ENCODE measurements at regions not wholly inside any gene's neighbourhood (a gene's known extent, or its start where the extent isn't known, plus 50 kb on each side); places are given as distances from the start of the nearest gene placed in this dataset.
A peak's percentile ranks its signal among the peaks of the same experiment; 100 is the strongest.

GRCh38 chr2:217262911-217263310, 403.0 kb upstream of the TNP1 start:
- no peak overlapping the region for H3K27ac ChIP-seq
- H3K9me3 ChIP-seq (ENCODE audit: low read depth): no peaks in the 10 kb centered on the region
- TF ChIP-seq CTCF (IDR thresholded peaks at IDR 0.05; ENCODE audit: low read depth, low read length): no peak
- no peak overlapping the region for H3K4me3 ChIP-seq
- H3K36me3 ChIP-seq: no peaks in the 10 kb centered on the region
- H3K27me3 ChIP-seq: peaks cover 50% of the 10 kb centered on the region
- H3K4me1 ChIP-seq (ENCODE audit: low read depth): peaks cover 6% of the 10 kb centered on the region
- no peak for DNase-seq (ENCODE audit: low read depth in 1 of 2, low spot score in 1 of 2)

- TF ChIP-seq CTCF (IDR thresholded peaks at IDR 0.05; ENCODE audit: low read depth, low read length): no peak
- Histone ChIP-seq H3K27ac (no peak overlapping the region), H3K9me3 (ENCODE audit: low read depth) (no peaks in the 10 kb centered on the region), H3K27me3 (peaks cover 50% of the 10 kb centered on the region), H3K4me1 (ENCODE audit: low read depth) (peaks cover 12% of the 10 kb centered on the region), H3K4me3 (no peak overlapping the region), H3K36me3 (no peaks in the 10 kb centered on the region)
- peak in 1 of 2 donors; percentile 76 for DNase-seq (ENCODE audit: low read depth in 1 of 2, low spot score in 1 of 2)
Measured at GRCh38 chr2:217261452-217261851, 401.6 kb upstream of the TNP1 start.

- Histone ChIP-seq H3K36me3 (no peaks in the 10 kb centered on the region), H3K4me3 (no peak overlapping the region), H3K9me3 (ENCODE audit: low read depth) (no peaks in the 10 kb centered on the region), H3K27me3 (peaks cover 47% of the 10 kb centered on the region), H3K27ac (no peak overlapping the region), H3K4me1 (ENCODE audit: low read depth) (peaks cover 19% of the 10 kb centered on the region)
- DNase-seq (ENCODE audit: low read depth in 1 of 2, low spot score in 1 of 2): peak in 1 of 2 donors; percentile 17
- no peak for TF ChIP-seq CTCF (IDR thresholded peaks at IDR 0.05; ENCODE audit: low read depth, low read length)
Measured at GRCh38 chr2:217260441-217261115, 400.7 kb upstream of the TNP1 start.

- Histone ChIP-seq H3K36me3 (no peaks in the 10 kb centered on the region), H3K9me3 (ENCODE audit: low read depth) (no peaks in the 10 kb centered on the region), H3K27me3 (peaks cover 38% of the 10 kb centered on the region), H3K27ac (no peak overlapping the region), H3K4me1 (ENCODE audit: low read depth) (peaks cover 19% of the 10 kb centered on the region), H3K4me3 (no peak overlapping the region)
- no peak for TF ChIP-seq CTCF (IDR thresholded peaks at IDR 0.05; ENCODE audit: low read depth, low read length)
- no peak for DNase-seq (ENCODE audit: low read depth in 1 of 2, low spot score in 1 of 2)
Measured at GRCh38 chr2:217258170-217258569, 398.3 kb upstream of the TNP1 start.

- no peak overlapping the region for H3K27ac ChIP-seq
- H3K9me3 ChIP-seq (ENCODE audit: low read depth): no peaks in the 10 kb centered on the region
- H3K36me3 ChIP-seq: no peaks in the 10 kb centered on the region
- TF ChIP-seq CTCF (IDR thresholded peaks at IDR 0.05; ENCODE audit: low read depth, low read length): no peak
- H3K27me3 ChIP-seq: peaks cover 24% of the 10 kb centered on the region
- DNase-seq (ENCODE audit: low read depth in 1 of 2, low spot score in 1 of 2): no peak
- no peak overlapping the region for H3K4me3 ChIP-seq
- H3K4me1 ChIP-seq (ENCODE audit: low read depth): peaks cover 19% of the 10 kb centered on the region
Measured at GRCh38 chr2:217256251-217256650, 396.4 kb upstream of the TNP1 start.
